ENCODE measurements at regions not wholly inside any gene's neighbourhood (a gene's known extent, or its start where the extent isn't known, plus 50 kb on each side); places are given as distances from the start of the nearest gene placed in this dataset.

- no peak for TF ChIP-seq ZMIZ1 (IDR thresholded peaks at IDR 0.05; ENCODE audit: low read depth in 2 of 2, low read length in 2 of 2)
- TF ChIP-seq TRIM24 (IDR thresholded peaks at IDR 0.05), result no peak
- TF ChIP-seq ZNF551 (CRISPR knock-in tag; IDR thresholded peaks at IDR 0.05), result no peak
- TF ChIP-seq NBN (IDR thresholded peaks at IDR 0.05; ENCODE audit: low read depth), result no peak
- no peak for TF ChIP-seq NUFIP1 (IDR thresholded peaks at IDR 0.05; ENCODE audit: partially characterized antibody)
- no peak for TF ChIP-seq BACH1 (tag; IDR thresholded peaks at IDR 0.05)
- TF ChIP-seq RERE (CRISPR knock-in tag; IDR thresholded peaks at IDR 0.05; ENCODE audit: borderline replicate concordance), result no peak
- TF ChIP-seq SAFB2 (IDR thresholded peaks at IDR 0.05; ENCODE audit: borderline replicate concordance, low read depth, low read length, severe bottlenecking), result no peak
Measured at GRCh38 chr14:104291123-104292000, 153.0 kb downstream of the KIF26A start (continued).

All from K562 (cell line).